H1 (cell line): ENCODE measurements at regions not wholly inside any gene's neighbourhood (a gene's known extent, or its start where the extent isn't known, plus 50 kb on each side); places are given as distances from the start of the nearest gene placed in this dataset.

Experiments used
- CTCF ChIA-PET: fragments of 300-600 bp; sonication (Branson Sonifier 250); formaldehyde crosslinking; loops from one replicate; lab custom pipeline; 2021; ENCODE audit not compliant: partially characterized antibody; lab: Charles Lee
- POLR2A ChIA-PET: fragments of 300-600 bp; sonication (Branson Sonifier 250); formaldehyde crosslinking; loops from one replicate; lab custom pipeline; 2021; ENCODE audit warnings: inconsistent platforms; ENCODE audit not compliant: partially characterized antibody; lab: Charles Lee
- DNase-seq, 2 experiments: peaks; one replicate each; pipeline versions ENCODE4 v3.0.0 to v3.0.0-alpha.2; 2010 to 2022; ENCODE audit warnings: low spot score in 2 of 2, low read depth in 1 of 2, mixed read lengths in 1 of 2
- FAIRE-seq: peaks from 2 replicates; lab custom pipeline; 2011; peaks lifted over from hg19 to GRCh38; lab: Jason Lieb, UNC
- H2AFZ ChIP-seq: 2 replicates; pipeline ENCODE4 v1.8.1; 2012; ENCODE audit warnings: low read length, inconsistent platforms
- H2AK5ac ChIP-seq: 2 replicates; pipeline ENCODE4 v1.6.1; 2013; ENCODE audit warnings: low read depth, low read length
- H2BK120ac ChIP-seq: replicated peaks from 2 replicates; pipeline ENCODE3; 2013; ENCODE audit warnings: low read depth, low read length, inconsistent platforms
- H2BK12ac ChIP-seq: 2 replicates; pipeline ENCODE4 v1.6.1; 2013; ENCODE audit warnings: low read depth, low read length
- H2BK15ac ChIP-seq: 2 replicates; pipeline ENCODE4 v1.6.1; 2013; ENCODE audit warnings: low read length
- H2BK20ac ChIP-seq: 2 replicates; pipeline ENCODE4 v1.6.1; 2013; ENCODE audit warnings: low read length
- H2BK5ac ChIP-seq: 2 replicates; pipeline ENCODE4 v1.6.1; 2013; ENCODE audit warnings: low read depth, low read length
- H3K14ac ChIP-seq: 2 replicates; pipeline ENCODE4 v1.6.1; 2013; ENCODE audit warnings: inconsistent platforms; ENCODE audit not compliant: insufficient read length
- H3K18ac ChIP-seq: 2 replicates; pipeline ENCODE4 v1.6.1; 2013; ENCODE audit warnings: low read length; ENCODE audit errors: extremely low read depth
- H3K23ac ChIP-seq: 2 replicates; pipeline ENCODE4 v1.6.1; 2013; ENCODE audit warnings: inconsistent platforms; ENCODE audit not compliant: insufficient read length
- H3K23me2 ChIP-seq: 2 replicates; pipeline ENCODE4 v1.6.1; 2013; ENCODE audit warnings: low read depth, low read length
- H3K27ac ChIP-seq: 2 replicates; pipeline ENCODE4 v1.6.1; 2011; ENCODE audit warnings: low read depth, low read length, inconsistent platforms
- H3K27me3 ChIP-seq, 4 experiments: replicated peaks in 1 of 4; 1 replicate in 1 of 4; 2 replicates in 3 of 4; pipeline versions ENCODE4 v1.6.1 to v1.8.1; 2011 to 2013; ENCODE audit warnings: low read length in 3 of 4, mild to moderate bottlenecking in 3 of 4, inconsistent platforms in 2 of 4, mixed read lengths in 2 of 4, moderate library complexity in 1 of 4; ENCODE audit not compliant: control insufficient read depth in 3 of 4, insufficient read depth in 3 of 4; ENCODE audit errors: extremely low read depth in 1 of 4
- H3K36me3 ChIP-seq, 4 experiments: 2 replicates each; pipeline versions ENCODE4 v1.6.1 to v1.8.1; 2011 to 2013; ENCODE audit warnings: mild to moderate bottlenecking in 4 of 4, low read length in 3 of 4, moderate library complexity in 2 of 4, control low read depth in 1 of 4, inconsistent platforms in 1 of 4; ENCODE audit not compliant: insufficient read depth in 4 of 4, control insufficient read depth in 2 of 4
- H3K4ac ChIP-seq: replicated peaks from 2 replicates; pipeline ENCODE3; 2013; ENCODE audit warnings: low read length, low read depth, mixed read lengths, inconsistent platforms; ENCODE audit not compliant: insufficient read length
- H3K4me1 ChIP-seq, 4 experiments: replicated peaks in 1 of 4; 1 replicate in 1 of 4; 2 replicates in 3 of 4; pipeline versions ENCODE4 v1.6.1 to v1.8.1; 2011 to 2013; ENCODE audit warnings: low read length in 3 of 4, inconsistent platforms in 2 of 4, mixed read lengths in 1 of 4; ENCODE audit not compliant: insufficient read depth in 4 of 4, control insufficient read depth in 3 of 4
- H3K4me2 ChIP-seq, 2 experiments: 2 replicates each; pipeline versions ENCODE4 v1.6.1 to v1.8.1; 2011 to 2013; ENCODE audit warnings: low read depth in 2 of 2, low read length in 2 of 2, control low read depth in 1 of 2, inconsistent platforms in 1 of 2, mild to moderate bottlenecking in 1 of 2; ENCODE audit not compliant: insufficient read depth in 1 of 2
- H3K4me3 ChIP-seq, 4 experiments: fragments of 200-600, 300-600 bp in 1 of 4; sonication (generic), shearing (Covaris generic), sonication (Bioruptor Twin) in 1 of 4; 2 replicates each; pipeline versions ENCODE4 v1.5.1 to v1.8.1; 2011 to 2016; ENCODE audit warnings: low read length in 4 of 4, low read depth in 3 of 4, control low read depth in 2 of 4, inconsistent platforms in 2 of 4, mild to moderate bottlenecking in 2 of 4, mixed read lengths in 1 of 4, moderate library complexity in 1 of 4; ENCODE audit not compliant: insufficient read depth in 2 of 4; ENCODE audit errors: extremely low read depth in 1 of 4
- H3K56ac ChIP-seq: replicated peaks from 2 replicates; pipeline ENCODE3; 2013; ENCODE audit warnings: low read depth, mild to moderate bottlenecking, mixed read lengths, low read length, inconsistent platforms; ENCODE audit not compliant: insufficient read length
- H3K79me1 ChIP-seq: 2 replicates; pipeline ENCODE4 v1.6.1; 2013; ENCODE audit warnings: low read depth, low read length, control low read depth
- H3K79me2 ChIP-seq, 2 experiments: 2 replicates each; pipeline versions ENCODE4 v1.6.1 to v1.8.1; 2012 to 2013; ENCODE audit warnings: low read length in 2 of 2, mild to moderate bottlenecking in 2 of 2, inconsistent platforms in 1 of 2; ENCODE audit not compliant: insufficient read depth in 2 of 2, control insufficient read depth in 1 of 2
- H3K9ac ChIP-seq, 4 experiments: replicated peaks in 1 of 4; 1 replicate in 1 of 4; 2 replicates in 3 of 4; pipeline versions ENCODE4 v1.6.1 to v1.8.1; 2011 to 2013; ENCODE audit warnings: low read depth in 3 of 4, low read length in 3 of 4, control low read depth in 2 of 4, mild to moderate bottlenecking in 2 of 4, moderate library complexity in 2 of 4, inconsistent platforms in 1 of 4; ENCODE audit errors: extremely low read depth in 1 of 4
- H3K9me3 ChIP-seq, 2 experiments: 2 replicates each; pipeline versions ENCODE4 v1.6.1 to v1.8.1; 2012 to 2013; ENCODE audit warnings: mild to moderate bottlenecking in 2 of 2, moderate library complexity in 2 of 2, control low read depth in 1 of 2, inconsistent platforms in 1 of 2, low read depth in 1 of 2, low read length in 1 of 2, mixed read lengths in 1 of 2; ENCODE audit not compliant: insufficient read depth in 2 of 2
- H4K20me1 ChIP-seq, 2 experiments: replicated peaks in 1 of 2; 2 replicates each; pipeline versions ENCODE3 to v1.8.1; 2011 to 2013; ENCODE audit warnings: inconsistent platforms in 2 of 2, low read length in 2 of 2, mild to moderate bottlenecking in 1 of 2; ENCODE audit not compliant: insufficient read depth in 2 of 2, control insufficient read depth in 1 of 2
- H4K5ac ChIP-seq: 2 replicates; pipeline ENCODE4 v1.6.1; 2013; ENCODE audit warnings: low read length, low read depth, mixed read lengths, inconsistent platforms; ENCODE audit not compliant: insufficient read length
- H4K8ac ChIP-seq: 2 replicates; pipeline ENCODE4 v1.8.0; 2013; ENCODE audit warnings: mild to moderate bottlenecking, moderate library complexity, low read length, inconsistent platforms; ENCODE audit not compliant: insufficient read depth; ENCODE audit errors: extremely low read depth
- H4K91ac ChIP-seq: replicated peaks from 2 replicates; pipeline ENCODE3; 2013; ENCODE audit warnings: low read length, mixed read lengths, inconsistent platforms; ENCODE audit not compliant: insufficient read length
- KDM1A ChIP-seq: fragments of 200-600, 300-600 bp; sonication (generic); IDR thresholded peaks from 2 replicates; pipeline ENCODE4 v1.7.1; 2016; ENCODE audit warnings: mild to moderate bottlenecking, low read length, borderline replicate concordance
- RBBP5 ChIP-seq: IDR thresholded peaks from 2 replicates; pipeline ENCODE4 v1.7.1; 2012; ENCODE audit warnings: low read depth, mild to moderate bottlenecking, inconsistent platforms, low read length, moderate library complexity, borderline replicate concordance
- SUZ12 ChIP-seq: fragments of 200-600 bp; sonication (generic); IDR thresholded peaks from 2 replicates; pipeline ENCODE4 v1.6.1; 2012; ENCODE audit warnings: mild to moderate bottlenecking, inconsistent platforms, low read length, moderate library complexity, mixed read lengths
- WGBS, 2 experiments: shearing (Covaris generic) in 1 of 2; methylation state at CpG; one replicate each; pipeline versions ENCODE4 v1.1.6 to v1.1.7; 2013 to 2015; ENCODE audit warnings: low lambda C conversion rate in 2 of 2, mixed read lengths in 2 of 2, inconsistent platforms in 1 of 2, low coverage in 1 of 2, missing lambda C conversion rate in 1 of 2; ENCODE audit not compliant: insufficient replicate concordance in 2 of 2, insufficient coverage in 1 of 2, insufficient read length in 1 of 2; ENCODE audit errors: extremely low coverage in 1 of 2, missing lambda C conversion rate in 1 of 2; 5-methylcytosine and 5-hydroxymethylcytosine counted together

GRCh38 chr5:117203584-117203983, 629.0 kb upstream of the SEMA6A start:
- Histone ChIP-seq H2AK5ac (no peak overlapping the region), H3K9me3 (no peaks in the 10 kb centered on the region), H3K79me2 (no peaks in the 10 kb centered on the region), H3K23ac (no peak overlapping the region), H3K79me1 (no peaks in the 10 kb centered on the region; the same call in 1 of the 2 replicates), H3K23me2 (no peaks in the 10 kb centered on the region), H2BK15ac (no peak overlapping the region), H2BK120ac (no peak overlapping the region), H2AFZ (no peak overlapping the region), H3K56ac (no peak overlapping the region), H3K4me1 (peaks cover 0 to 7% (median 4%) of the 10 kb centered on the region in 4 experiments; a peak in 2 of 7 replicates), H2BK20ac (no peak overlapping the region), H2BK12ac (no peak overlapping the region), H3K9ac (no peak overlapping the region), H4K8ac (no peak overlapping the region), H4K91ac (no peak overlapping the region), H4K20me1 (no peaks in the 10 kb centered on the region), H3K36me3 (no peaks in the 10 kb centered on the region), H4K5ac (no peak overlapping the region), H3K18ac (no peak overlapping the region), H3K27ac (no peak overlapping the region), H3K27me3 (no peaks in the 10 kb centered on the region), H3K4me3 (no peak overlapping the region), H3K14ac (no peak overlapping the region), H2BK5ac (no peak overlapping the region), H3K4me2 (no peak overlapping the region), H3K4ac (no peak overlapping the region)
- DNase-seq (no peak), FAIRE-seq (no peak)
- ChIA-PET POLR2A (no interaction called here), CTCF (no interaction called here)
- TF ChIP-seq SUZ12 (no peak), RBBP5 (no peak), KDM1A (no peak)
- 93% methylated on average over 2 of the region's 2 CpGs; no CpG with 5 or more reads in 1 of the 2 experiments for WGBS, 2 experiments
